HepG2 (cell line): ENCODE measurements at regions not wholly inside any gene's neighbourhood (a gene's known extent, or its start where the extent isn't known, plus 50 kb on each side); places are given as distances from the start of the nearest gene placed in this dataset.

Experiments
- ATAC-seq: fragments of 200-7000 bp; cut with Tn5 transposase; 3 replicates; pipeline ENCODE4 v1.9.1; 2020; ENCODE audit warnings: mild to moderate bottlenecking, moderate library complexity
- BruUV-seq: library from RNA; stranded (reverse); fragments of 400-500 nt; replicated peaks from 2 replicates; lab custom pipeline; 2021; lab: Mats Ljungman, UMichigan
- CTCF ChIA-PET: fragments of 300-600 bp; formaldehyde crosslinking; extraction: SDS; loops from one replicate; lab custom pipeline; 2021; ENCODE audit warnings: low total read pairs, inconsistent platforms, low intra/inter-chr PET ratio; lab: Yijun Ruan, JAX
- POLR2A ChIA-PET: fragments of 350-600 bp; sonication (Branson Sonifier 250); formaldehyde crosslinking; loops from one replicate; lab custom pipeline; 2020; ENCODE audit warnings: antibody characterized with exemption, inconsistent platforms; lab: Yijun Ruan, JAX
- DNase-seq: peaks from one replicate; pipeline ENCODE4 v3.0.0-alpha.2; 2015; ENCODE audit warnings: low spot score
- FAIRE-seq: peaks from 3 replicates; lab custom pipeline; 2011; peaks lifted over from hg19 to GRCh38; lab: Jason Lieb, UNC
- H2AFZ ChIP-seq: one replicate; pipeline ENCODE4 v1.6.1; 2011; ENCODE audit warnings: low read length, inconsistent platforms
- H3K27ac ChIP-seq: fragments of 300-600 bp; 3 replicates; pipeline ENCODE4 v1.8.0; 2011; ENCODE audit warnings: mixed run types, mild to moderate bottlenecking, mixed read lengths, low read length, inconsistent platforms; ENCODE audit not compliant: insufficient read depth; ENCODE audit errors: extremely low read length
- H3K27me3 ChIP-seq, 2 experiments: fragments of 200-600 bp in 1 of 2; 2 replicates in 1 of 2; 3 replicates in 1 of 2; pipeline versions ENCODE4 v1.6.0 to v1.8.0; 2011; ENCODE audit warnings: low read length in 2 of 2, mild to moderate bottlenecking in 2 of 2, moderate library complexity in 2 of 2, inconsistent platforms in 1 of 2; ENCODE audit not compliant: insufficient read depth in 2 of 2, control insufficient read depth in 1 of 2
- H3K36me3 ChIP-seq, 2 experiments: fragments of 200-600 bp in 1 of 2; replicated peaks in 1 of 2; 2 replicates in 1 of 2; 3 replicates in 1 of 2; pipeline versions ENCODE4 v1.5.1 to v1.8.0; 2011; ENCODE audit warnings: low read length in 2 of 2, inconsistent platforms in 1 of 2; ENCODE audit not compliant: insufficient read depth in 2 of 2, control insufficient read depth in 1 of 2
- H3K4me1 ChIP-seq: 2 replicates; pipeline ENCODE4 v1.5.1; 2012; ENCODE audit warnings: low read length, inconsistent platforms; ENCODE audit not compliant: insufficient read depth
- H3K4me2 ChIP-seq: 2 replicates; pipeline ENCODE4 v1.6.0; 2011; ENCODE audit warnings: low read depth, low read length, inconsistent platforms
- H3K4me3 ChIP-seq, 3 experiments: fragments of 200-600 bp in 1 of 3; sonication (generic), shearing (Covaris generic) in 1 of 3; replicated peaks in 1 of 3; 2 replicates each; pipeline ENCODE4 v1.5.1; 2011 to 2016; ENCODE audit warnings: low read length in 3 of 3, inconsistent platforms in 2 of 3, low read depth in 2 of 3, mild to moderate bottlenecking in 2 of 3, control low read depth in 1 of 3, mixed read lengths in 1 of 3; ENCODE audit not compliant: insufficient read depth in 1 of 3
- H3K79me2 ChIP-seq: one replicate; pipeline ENCODE4 v1.6.1; 2011; ENCODE audit warnings: low read length, inconsistent platforms; ENCODE audit not compliant: insufficient read depth
- H3K9ac ChIP-seq: 2 replicates; pipeline ENCODE4 v1.6.0; 2011; ENCODE audit warnings: mild to moderate bottlenecking, low read depth, low read length, inconsistent platforms; ENCODE audit not compliant: insufficient read depth
- H3K9me3 ChIP-seq: 2 replicates; pipeline ENCODE4 v1.5.1; 2012; ENCODE audit warnings: mild to moderate bottlenecking, low read length
- H4K20me1 ChIP-seq: 2 replicates; pipeline ENCODE4 v1.6.0; 2011; ENCODE audit warnings: inconsistent platforms, mild to moderate bottlenecking, low read length, moderate library complexity; ENCODE audit not compliant: insufficient read depth
- GABPB1 ChIP-seq: IDR thresholded peaks from 2 replicates; pipeline ENCODE4 v1.6.1; 2016; ENCODE audit warnings: mild to moderate bottlenecking, missing genetic modification reagents, moderate library complexity, missing compliant biosample characterization
- MAX ChIP-seq: IDR thresholded peaks from 2 replicates; pipeline ENCODE4 v1.6.1; 2012; ENCODE audit warnings: inconsistent platforms
- NKX3-1 ChIP-seq: sonication (generic); formaldehyde crosslinking; IDR thresholded peaks from 2 replicates; pipeline ENCODE4 v1.5.0; 2020; ENCODE audit warnings: missing genetic modification reagents
- ONECUT2 ChIP-seq: sonication (generic); formaldehyde crosslinking; IDR thresholded peaks from 2 replicates; pipeline ENCODE4 v1.4.0; 2020; ENCODE audit warnings: missing genetic modification reagents
- REL ChIP-seq: sonication (generic); formaldehyde crosslinking; conservative IDR thresholded peaks from 2 replicates; pipeline ENCODE4 v1.8.0; 2022; ENCODE audit warnings: mild to moderate bottlenecking, missing genetic modification reagents, moderate library complexity
- SOX13 ChIP-seq, 3 experiments: fragments of 450-650 bp in 1 of 3; sonication (generic) in 1 of 3; formaldehyde crosslinking in 1 of 3; IDR thresholded peaks in 2 of 3; conservative IDR thresholded peaks in 1 of 3; 2 replicates each; pipeline versions ENCODE4 v1.5.0 to v1.6.1; 2016 to 2020; ENCODE audit warnings: antibody characterized with exemption in 1 of 3, mild to moderate bottlenecking in 1 of 3, missing compliant biosample characterization in 1 of 3, missing genetic modification reagents in 1 of 3, moderate library complexity in 1 of 3
- TGIF2 ChIP-seq: IDR thresholded peaks from 2 replicates; pipeline ENCODE4 v1.6.1; 2016; ENCODE audit warnings: control low read depth, missing compliant biosample characterization
- ZBTB4 ChIP-seq: sonication (generic); formaldehyde crosslinking; IDR thresholded peaks from 2 replicates; pipeline ENCODE4 v1.4.0; 2020; ENCODE audit warnings: missing genetic modification reagents, mild to moderate bottlenecking, borderline replicate concordance
- ZNF34 ChIP-seq: sonication (generic); formaldehyde crosslinking; IDR thresholded peaks from 2 replicates; pipeline ENCODE4 v1.4.0; 2020; ENCODE audit warnings: mild to moderate bottlenecking, missing genetic modification reagents, borderline replicate concordance
- ZNF343 ChIP-seq: sonication (generic); formaldehyde crosslinking; IDR thresholded peaks from 2 replicates; pipeline ENCODE4 v1.4.0; 2020; ENCODE audit warnings: mild to moderate bottlenecking, missing genetic modification reagents
- ZNF747 ChIP-seq: sonication (generic); formaldehyde crosslinking; IDR thresholded peaks from 2 replicates; pipeline ENCODE4 v1.8.1; 2023; ENCODE audit warnings: missing genetic modification reagents, mild to moderate bottlenecking, borderline replicate concordance
- WGBS: methylation state at CpG from one replicate; pipeline ENCODE4 v1.1.6; 2017; ENCODE audit warnings: low lambda C conversion rate; 5-methylcytosine and 5-hydroxymethylcytosine counted together
- in situ Hi-C: cut with HindIII; loops from 2 replicates; pipeline ENCODE4 v1.10.0; 2017; ENCODE audit warnings: low pct_unique_long_range_greater_than_20kb; ENCODE audit not compliant: extremely low pct_ligation_motif_present
- intact Hi-C: fragments of 100-400 bp; cut with micrococcal nuclease; formaldehyde crosslinking; loops from one replicate; pipeline ENCODE4 v1.10.0; 2022; ENCODE audit not compliant: unreplicated experiment
- TF ChIP-seq, protein P1 (sequence below): sonication (generic); formaldehyde crosslinking; IDR thresholded peaks from 2 replicates; pipeline ENCODE4 v1.4.0; 2020; ENCODE audit warnings: missing genetic modification reagents

- no TSS peak for BruUV-seq
- intact Hi-C loops = no loop called here
- WGBS = 0% methylated on average over 2 of the region's 2 CpGs
Observed at GRCh38 chr10:21238717-21239116, 286.8 kb downstream of the SKIDA1 start.

DNA sequence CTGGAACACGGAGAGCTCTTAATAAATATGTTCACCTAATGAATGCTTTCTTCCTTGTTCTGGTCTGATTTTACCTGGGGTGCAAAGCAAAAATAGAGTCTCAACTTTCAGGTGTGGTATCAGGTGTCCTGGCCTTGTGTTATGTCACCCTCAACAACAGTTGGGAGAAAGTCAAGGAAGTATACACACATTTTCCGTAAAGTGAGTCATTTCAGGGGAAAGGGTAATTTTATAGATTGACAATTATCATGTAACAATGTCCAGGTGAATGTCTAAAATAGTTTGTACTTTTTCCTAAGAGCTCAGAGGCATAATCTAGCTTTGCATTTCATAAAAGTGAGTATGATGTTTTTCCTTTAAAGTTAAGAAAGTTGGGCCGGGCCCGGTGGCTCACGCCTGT lies 287.4 kb downstream of the SKIDA1 start:
- Histone ChIP-seq H3K27me3 (no peaks in the 10 kb centered on the region), H2AFZ (no peak overlapping the region), H3K9ac (no peak overlapping the region), H3K4me3 (no peak overlapping the region), H4K20me1 (no peaks in the 10 kb centered on the region), H3K27ac (no peak overlapping the region), H3K79me2 (no peaks in the 10 kb centered on the region), H3K36me3 (no peaks in the 10 kb centered on the region), H3K4me1 (no peaks in the 10 kb centered on the region), H3K4me2 (no peak overlapping the region), H3K9me3 (no peaks in the 10 kb centered on the region)
- intact Hi-C loops = no loop called here
- 10% methylated on average over 5 of the region's 5 CpGs for WGBS
- FAIRE-seq (no peak), DNase-seq (no peak), ATAC-seq (no peak)
- BruUV-seq = no TSS peak
- ChIA-PET POLR2A (interaction anchor here (0.6 kb wide), 1 partner anchor 246 kb away, joined by 3 read pairs; no protein-coding TSS in a partner anchor), CTCF (no interaction called here)
- in situ Hi-C loops = no loop called here
- no peak for TF ChIP-seq ZBTB4 (CRISPR knock-in tag)
- TF ChIP-seq MAX = no peak
- no peak for TF ChIP-seq REL (CRISPR knock-in tag)
- TF ChIP-seq TGIF2 (CRISPR knock-in tag) = no peak
- TF ChIP-seq NKX3-1 (CRISPR knock-in tag) = no peak
- TF ChIP-seq SOX13 (IDR thresholded peaks at IDR 0.05) = no peak
- no peak for TF ChIP-seq SOX13 (CRISPR knock-in tag; conservative IDR thresholded peaks at IDR 0.05 in 1 of 2, IDR thresholded peaks at IDR 0.05 in 1 of 2)
- no peak for TF ChIP-seq ZNF34 (CRISPR knock-in tag)
- no peak for TF ChIP-seq GABPB1
- no peak for TF ChIP-seq ONECUT2 (CRISPR knock-in tag)

More at GRCh38 chr10:21238717-21239116, 286.8 kb downstream of the SKIDA1 start:
- Histone ChIP-seq H4K20me1 (no peaks in the 10 kb centered on the region), H3K9ac (no peak overlapping the region), H3K4me3 (no peak overlapping the region), H3K27me3 (peaks cover 0 to 4% of the 10 kb centered on the region in 2 experiments; a peak in 1 of 5 replicates)
- ATAC-seq = no peak
- no peak for TF ChIP-seq ZNF747 (CRISPR knock-in tag)
- no peak for TF ChIP-seq ZNF343 (CRISPR knock-in tag)
- TF ChIP-seq, protein P1, sequence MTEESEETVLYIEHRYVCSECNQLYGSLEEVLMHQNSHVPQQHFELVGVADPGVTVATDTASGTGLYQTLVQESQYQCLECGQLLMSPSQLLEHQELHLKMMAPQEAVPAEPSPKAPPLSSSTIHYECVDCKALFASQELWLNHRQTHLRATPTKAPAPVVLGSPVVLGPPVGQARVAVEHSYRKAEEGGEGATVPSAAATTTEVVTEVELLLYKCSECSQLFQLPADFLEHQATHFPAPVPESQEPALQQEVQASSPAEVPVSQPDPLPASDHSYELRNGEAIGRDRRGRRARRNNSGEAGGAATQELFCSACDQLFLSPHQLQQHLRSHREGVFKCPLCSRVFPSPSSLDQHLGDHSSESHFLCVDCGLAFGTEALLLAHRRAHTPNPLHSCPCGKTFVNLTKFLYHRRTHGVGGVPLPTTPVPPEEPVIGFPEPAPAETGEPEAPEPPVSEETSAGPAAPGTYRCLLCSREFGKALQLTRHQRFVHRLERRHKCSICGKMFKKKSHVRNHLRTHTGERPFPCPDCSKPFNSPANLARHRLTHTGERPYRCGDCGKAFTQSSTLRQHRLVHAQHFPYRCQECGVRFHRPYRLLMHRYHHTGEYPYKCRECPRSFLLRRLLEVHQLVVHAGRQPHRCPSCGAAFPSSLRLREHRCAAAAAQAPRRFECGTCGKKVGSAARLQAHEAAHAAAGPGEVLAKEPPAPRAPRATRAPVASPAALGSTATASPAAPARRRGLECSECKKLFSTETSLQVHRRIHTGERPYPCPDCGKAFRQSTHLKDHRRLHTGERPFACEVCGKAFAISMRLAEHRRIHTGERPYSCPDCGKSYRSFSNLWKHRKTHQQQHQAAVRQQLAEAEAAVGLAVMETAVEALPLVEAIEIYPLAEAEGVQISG (CRISPR knock-in tag) = no peak
- TF ChIP-seq, all 625 proteins: peak for 0
- Histone ChIP-seq H3K4me2 (no peak overlapping the region), H3K36me3 (no peaks in the 10 kb centered on the region), H3K27ac (no peak overlapping the region), H3K4me1 (no peaks in the 10 kb centered on the region), H3K9me3 (no peaks in the 10 kb centered on the region), H2AFZ (no peak overlapping the region), H3K79me2 (no peaks in the 10 kb centered on the region)
- DNase-seq (no peak), FAIRE-seq (no peak)
- in situ Hi-C loops = no loop called here
- CTCF ChIA-PET = no interaction called here
- POLR2A ChIA-PET = no interaction called here
